HG03432 (cell line): ENCODE measurements at regions not wholly inside any gene's neighbourhood (a gene's known extent, or its start where the extent isn't known, plus 50 kb on each side); places are given as distances from the start of the nearest gene placed in this dataset.
"Not testable (repeated sequence)": the region's sequence is repeated elsewhere in the genome, so short reads cannot be mapped to it uniquely, and the experiment has no call there.

ENCODE experiments used
- ATAC-seq: cut with Tn5 transposase; IDR thresholded peaks from one replicate; pipeline ENCODE4 v1.9.1; 2021; ENCODE audit warnings: mild to moderate bottlenecking, moderate library complexity; ENCODE audit not compliant: unreplicated experiment

DNA sequence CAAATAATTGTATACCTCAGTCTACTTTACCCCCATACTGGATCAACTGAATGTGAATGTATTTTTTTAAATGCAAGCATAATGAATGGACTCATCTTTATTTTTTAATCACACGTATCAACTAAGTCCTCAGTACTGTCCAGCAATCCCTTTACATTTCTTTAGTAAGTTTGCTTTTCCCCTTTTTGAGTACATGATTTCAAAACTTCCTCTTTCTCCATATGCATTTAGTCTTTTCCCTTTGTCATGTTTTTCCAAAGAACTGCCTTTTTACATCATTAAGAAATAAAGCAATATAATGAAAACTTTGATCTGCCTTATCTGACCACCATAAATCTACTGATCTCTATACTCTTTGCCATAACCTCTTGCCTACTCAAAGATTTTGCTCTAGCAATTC, 182.5 kb upstream of the AKR1E2 start:
- ATAC-seq: no peak

DNA sequence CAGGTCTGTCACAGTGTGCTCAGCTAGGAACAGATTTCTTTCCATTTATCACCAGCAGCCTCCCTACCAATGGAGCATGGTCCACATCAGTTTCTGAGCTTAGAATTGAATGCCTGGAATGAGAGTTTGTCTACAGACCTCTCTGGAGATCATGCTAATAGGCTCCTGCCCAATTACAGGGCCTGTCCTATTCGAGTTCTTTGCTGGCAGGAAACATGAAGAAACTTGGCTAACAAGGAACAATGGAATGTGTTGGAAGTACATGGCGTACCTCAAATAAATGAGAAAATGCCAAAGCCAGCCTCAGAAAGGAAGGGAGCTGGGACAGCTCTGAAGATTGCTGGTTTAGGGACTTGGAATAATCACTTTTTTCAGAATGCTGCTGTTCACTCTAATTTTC, 186.0 kb upstream of the AKR1E2 start:
- no peak for ATAC-seq

DNA sequence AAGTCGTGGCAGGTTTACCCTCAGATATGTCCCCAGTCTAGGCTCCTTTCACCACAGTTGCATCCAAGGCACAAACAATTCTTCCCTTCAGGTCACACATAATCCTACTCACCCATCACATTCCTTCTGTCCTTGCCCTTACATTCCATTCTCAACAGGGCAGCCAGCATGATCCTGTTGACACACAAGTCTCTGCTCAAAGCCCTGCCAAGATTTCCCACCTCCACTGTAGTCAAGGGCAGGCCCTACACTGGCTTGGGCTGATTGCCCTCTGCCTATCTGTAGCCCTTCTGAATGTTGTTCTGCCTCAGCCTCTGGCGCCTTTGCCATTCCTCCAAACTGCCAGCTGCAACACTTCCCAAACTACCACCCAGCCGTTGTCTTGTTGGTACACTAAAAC, 187.9 kb upstream of the AKR1E2 start:
- ATAC-seq: no peak

DNA sequence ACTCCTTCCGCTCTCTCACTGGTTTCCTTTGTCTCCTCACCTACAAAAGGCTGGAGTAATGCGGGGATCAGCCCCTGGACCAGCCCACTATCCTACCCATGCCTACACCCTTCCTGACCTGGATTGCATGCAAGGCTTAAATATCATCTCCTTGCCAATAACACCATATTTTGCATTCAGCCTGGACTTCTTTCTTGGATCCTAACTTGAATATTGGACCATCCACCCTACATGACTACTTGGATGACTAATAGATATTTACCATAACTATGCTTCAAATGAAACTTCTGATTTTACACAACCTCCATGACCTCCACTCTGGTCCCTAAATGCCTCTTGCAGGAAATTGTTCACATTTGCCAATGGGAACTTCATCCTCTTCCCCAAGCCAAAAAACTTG, 188.3 kb upstream of the AKR1E2 start:
- no peak for ATAC-seq

DNA sequence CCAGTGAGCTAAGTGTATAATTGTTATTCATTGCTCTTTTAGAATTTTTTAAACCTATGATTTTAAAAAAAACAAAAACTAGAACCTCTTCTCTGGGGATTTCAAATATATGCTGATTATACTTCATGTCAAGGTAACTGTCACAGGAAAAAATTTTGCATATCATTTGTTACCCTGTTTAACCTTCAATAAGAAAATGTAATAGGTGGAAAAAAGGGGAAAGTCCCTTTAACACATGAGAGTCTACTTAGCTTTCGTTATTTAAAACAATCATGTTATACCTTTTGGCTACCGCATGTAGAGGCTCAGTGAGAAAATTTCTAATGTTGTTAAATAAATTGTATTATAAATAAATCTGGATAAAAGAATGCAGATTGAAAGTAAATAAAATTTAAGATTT, 190.1 kb upstream of the AKR1E2 start:
- no peak for ATAC-seq

DNA sequence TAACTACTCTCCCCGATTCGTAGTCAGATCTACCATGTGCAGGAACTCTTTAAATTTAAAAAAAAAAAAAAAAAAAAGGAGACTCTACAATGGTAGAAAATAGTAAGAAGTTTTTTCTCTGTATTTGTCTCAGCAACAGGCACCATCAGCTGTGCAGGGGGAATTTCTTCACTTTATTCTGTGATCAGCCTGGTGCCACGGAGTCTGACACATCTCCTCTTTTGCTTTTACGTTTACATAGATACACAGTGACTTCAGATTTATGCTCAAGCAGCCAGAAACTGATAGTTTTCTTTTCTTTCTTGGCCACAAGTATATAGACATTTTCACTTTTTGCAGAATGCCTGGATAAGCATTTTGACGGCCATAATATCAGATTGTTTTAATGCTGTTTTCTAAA, 190.6 kb upstream of the AKR1E2 start:
- ATAC-seq: no peak

DNA sequence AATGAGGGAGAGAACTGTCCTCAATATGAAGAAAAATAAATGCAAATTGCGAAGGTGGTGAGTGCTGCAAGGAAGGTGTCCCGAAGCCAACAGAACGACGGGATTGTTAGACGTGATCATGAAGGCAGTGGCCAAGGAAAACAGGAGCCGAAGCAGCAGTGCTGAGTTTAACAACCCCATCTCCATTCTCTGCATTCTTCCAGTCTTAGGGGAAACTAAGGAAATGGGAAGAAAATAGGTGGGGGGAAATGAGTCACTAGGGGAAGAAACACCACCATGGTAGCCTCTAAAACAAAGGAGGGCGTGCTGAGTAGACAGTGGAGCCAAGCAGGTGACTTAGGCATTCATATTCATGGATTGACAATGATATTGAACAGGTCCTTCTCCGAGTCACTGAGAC, 192.2 kb upstream of the AKR1E2 start:
- no peak for ATAC-seq

DNA sequence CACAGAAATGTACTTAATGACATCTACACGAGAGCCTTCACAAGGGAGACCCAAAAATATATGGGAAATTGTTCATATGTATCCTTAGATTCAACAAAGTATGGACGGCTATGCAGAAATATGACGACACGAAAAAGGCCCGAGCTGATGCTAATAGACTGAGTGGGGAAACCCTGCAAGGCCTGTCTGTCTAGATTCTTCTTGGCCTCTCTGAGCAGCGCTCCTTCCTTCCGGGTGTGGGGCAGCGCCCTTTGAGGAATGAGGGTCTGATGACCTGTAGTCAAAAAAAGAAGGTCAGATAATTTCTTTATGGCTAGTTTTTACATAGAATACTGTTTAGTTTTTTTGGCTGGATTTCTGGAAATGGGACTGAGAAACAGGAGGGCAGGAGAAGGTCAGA, 192.8 kb upstream of the AKR1E2 start:
- no peak for ATAC-seq

DNA sequence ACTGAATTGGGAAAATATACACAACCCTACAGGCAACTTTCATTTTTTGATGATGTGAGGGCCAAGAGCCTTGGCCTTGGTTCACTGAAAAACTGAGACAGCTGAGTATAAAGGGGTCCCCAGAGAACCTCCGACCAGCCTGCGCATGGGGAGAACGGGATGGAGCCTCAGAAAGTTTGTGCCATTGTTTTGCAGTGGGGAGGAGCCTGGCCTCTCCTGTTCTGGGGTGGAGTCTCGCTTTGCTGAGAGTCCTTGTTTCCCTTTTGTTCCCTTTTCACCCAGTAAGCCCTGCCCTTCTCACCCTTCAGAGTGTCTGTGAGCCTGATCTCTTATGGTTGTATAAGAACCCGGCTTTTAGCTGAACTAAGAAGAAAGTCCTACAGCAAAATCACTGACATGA, 193.2 kb upstream of the AKR1E2 start:
- no peak for ATAC-seq

DNA sequence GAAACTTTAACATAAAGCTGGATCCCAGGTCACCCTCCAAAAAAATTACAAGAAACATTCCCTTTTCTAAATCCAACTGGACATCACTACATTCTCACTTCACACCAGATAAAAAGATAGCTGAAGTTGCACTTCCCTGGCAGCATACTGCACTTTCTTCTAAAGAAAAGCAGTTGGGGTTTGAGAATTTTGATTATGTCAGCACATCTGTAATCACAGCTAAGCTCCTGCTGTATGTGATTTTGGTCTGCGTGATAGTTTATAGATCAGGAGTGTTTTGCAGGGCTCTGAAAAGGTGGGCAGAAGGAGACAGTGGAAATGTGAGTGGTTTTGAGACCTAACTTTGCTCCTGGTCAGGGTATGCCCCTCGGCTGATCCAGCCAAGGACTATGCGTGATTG, 199.1 kb upstream of the AKR1E2 start:
- no peak for ATAC-seq

DNA sequence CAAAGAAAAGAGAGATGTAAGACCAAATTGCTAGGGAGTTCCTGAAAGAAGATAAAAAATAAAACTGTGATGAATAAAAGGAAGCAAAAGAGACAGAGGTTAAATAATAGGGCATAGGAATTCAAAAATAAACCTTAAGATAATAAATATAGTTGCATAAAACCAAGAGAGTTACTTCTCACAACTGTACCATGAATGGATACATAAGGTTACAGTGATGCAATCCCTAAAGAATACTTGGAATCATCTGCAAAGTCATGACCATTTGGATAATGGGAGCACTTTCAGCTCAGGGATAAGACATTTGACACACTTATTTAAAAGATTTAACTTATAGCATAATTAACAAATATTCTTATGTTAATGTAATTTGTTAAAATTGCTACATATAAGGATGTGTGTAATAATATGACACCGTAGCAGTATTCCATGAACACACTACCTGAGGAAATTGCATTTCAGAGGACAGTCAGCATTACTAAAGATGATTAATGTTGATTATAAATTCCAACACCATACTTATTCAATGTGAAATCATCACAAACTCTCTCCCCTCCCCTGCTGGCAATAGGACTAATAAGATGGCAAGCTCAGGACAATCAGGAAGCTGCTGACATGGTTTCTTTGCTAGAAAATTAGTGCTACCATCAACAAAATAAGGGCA, 202.1 kb upstream of the AKR1E2 start:
- no peak for ATAC-seq

DNA sequence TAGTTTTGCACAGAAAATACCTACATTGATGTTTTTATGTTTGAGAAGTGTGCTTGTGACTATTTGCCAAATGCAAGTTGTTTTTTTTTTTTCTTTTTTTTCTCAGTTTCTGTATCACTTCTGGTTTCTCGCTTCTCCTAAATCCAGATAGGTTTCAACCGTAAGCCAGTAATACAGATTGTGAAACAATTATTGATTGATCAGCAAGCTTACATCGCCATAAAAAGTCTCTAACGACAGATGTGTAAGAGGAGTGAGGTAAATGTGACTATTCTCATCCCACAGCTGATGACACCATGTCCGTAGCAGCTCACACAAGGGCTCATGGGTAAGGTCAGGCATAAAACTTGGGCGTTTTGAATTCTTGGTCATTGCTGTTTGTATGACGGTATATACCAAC, 202.8 kb upstream of the AKR1E2 start:
- no peak for ATAC-seq

DNA sequence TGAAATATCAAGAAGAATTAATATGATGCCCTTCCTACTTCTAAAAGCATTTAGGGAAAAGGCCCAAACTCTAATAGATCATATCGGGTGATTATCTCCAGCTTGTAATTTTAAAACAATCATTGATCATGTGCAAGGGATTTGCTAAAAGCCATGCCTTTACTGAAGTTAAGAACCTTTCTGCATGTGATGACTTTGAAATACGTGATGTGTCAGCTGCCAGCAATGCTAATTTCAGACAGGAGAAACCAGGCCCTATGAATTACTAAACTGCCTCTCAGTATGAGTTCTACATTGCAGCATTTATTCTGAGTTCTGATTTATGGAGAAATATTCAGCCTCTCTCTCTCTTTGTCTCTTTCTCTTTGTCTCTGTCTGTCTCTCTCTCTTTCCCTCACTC, 203.6 kb upstream of the AKR1E2 start:
- no peak for ATAC-seq

DNA sequence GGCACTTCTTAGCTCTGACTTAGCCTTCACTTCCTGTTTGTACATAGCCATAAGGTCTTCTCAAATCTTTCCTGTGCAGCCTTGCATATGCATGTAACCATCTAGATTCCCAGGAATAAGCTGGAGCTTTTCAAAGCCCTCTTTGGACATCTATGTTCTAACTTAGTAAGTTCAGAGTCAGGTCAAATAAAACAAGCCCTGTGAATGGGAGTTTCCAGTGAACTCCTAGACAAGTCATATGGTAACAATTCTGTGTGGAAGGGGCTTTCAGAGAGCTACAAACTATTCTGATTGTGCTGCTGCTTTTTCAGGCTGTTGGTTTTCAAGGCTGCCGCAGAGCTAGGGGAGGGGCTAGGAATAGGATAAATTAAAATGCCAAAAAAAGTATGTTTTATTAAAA, 208.4 kb upstream of the AKR1E2 start:
- peak; percentile 49 for ATAC-seq

DNA sequence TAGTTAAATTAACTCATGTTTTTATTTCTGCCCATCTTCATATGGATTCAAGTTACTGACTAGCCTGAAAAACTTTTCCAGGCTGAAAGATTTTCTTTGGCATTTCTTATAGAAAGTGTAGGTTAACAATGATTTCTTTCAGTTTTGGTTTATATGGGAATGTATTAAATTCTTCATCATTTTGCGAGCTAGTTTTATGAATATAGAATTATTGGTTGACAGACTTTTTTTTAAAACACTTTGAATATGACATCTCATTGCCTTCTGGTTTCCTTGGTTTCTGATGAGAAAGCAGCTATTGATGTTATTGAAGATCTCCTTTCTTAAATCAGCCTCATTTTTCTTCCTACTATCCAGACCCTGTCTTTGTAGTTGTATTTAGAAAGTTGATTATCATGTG, 211.0 kb upstream of the AKR1E2 start:
- no peak for ATAC-seq

DNA sequence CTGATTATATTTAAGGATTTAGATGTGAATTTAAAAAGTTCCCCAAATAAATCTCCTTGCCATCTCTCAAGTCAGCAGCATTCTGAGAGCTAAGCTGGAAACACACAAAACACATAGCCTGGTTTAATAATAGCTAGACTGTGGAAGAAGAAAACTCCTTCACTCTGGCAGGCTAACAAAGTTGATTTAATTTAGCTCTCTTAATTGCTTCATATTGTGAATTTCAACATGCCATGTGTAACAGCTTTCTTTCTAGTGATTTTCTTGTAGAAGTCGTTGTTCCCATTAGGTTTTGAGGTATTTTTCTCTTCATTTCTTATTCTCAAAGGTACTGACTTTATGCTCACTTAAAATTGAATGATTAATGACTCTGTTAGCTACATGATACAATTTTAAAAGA, 216.8 kb upstream of the AKR1E2 start:
- ATAC-seq: no peak

DNA sequence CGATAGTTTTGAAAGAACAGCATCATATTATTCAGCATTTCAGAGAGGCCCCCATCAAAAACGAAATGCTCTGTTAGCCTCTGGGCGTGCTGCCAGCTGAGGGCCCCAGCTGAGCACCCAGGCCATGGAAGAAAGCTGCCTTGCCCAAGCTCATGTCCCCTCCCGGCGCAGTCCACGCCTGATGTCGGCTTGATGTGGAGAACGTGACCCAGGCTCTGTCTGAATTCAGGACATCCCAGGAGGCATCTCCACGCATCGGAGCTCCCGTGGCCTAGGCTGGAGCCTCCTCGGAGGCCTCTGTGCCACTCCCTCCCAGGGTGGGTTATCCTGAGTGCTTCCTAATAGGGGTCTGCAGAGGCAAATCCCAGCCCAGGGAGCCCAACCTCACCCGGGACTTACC, 218.3 kb upstream of the AKR1E2 start:
- no peak for ATAC-seq

DNA sequence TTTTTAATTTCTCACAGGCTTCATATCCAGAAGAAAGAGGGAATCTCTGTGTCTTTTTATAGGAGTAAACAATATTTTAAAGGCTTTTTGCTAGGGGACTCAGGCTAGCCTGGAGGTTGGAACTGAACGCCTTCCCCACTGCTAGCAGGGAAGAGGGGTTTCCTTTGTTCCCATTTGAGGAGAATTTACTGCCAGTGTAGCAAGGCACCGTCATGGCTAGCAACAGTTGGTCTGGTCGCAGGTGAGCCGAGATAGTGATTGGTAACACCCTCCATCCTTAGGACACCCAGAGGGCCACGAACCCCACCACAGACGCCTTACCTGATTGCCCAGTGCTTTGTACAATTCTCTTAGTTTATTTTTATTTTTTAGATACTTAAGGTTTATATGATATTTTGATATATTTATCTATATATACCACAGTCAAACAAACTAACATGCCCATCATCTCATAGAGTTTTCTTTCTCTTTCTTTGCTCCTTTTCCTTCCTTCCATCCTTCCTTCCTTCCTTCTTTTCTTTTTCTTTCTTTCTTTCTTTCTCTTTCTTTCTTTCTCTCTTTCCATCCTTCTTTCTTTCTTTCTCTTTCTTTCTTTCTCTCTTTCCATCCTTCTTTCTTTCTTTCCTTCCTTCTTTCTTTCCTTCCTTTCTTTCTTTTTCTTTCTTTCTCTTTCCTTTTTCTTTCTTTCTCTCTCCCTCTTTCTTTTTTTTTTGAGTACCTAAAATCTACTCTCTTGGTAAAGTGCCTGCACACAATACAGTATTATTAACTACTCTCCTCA, 219.0 kb upstream of the AKR1E2 start:
- no peak for ATAC-seq

DNA sequence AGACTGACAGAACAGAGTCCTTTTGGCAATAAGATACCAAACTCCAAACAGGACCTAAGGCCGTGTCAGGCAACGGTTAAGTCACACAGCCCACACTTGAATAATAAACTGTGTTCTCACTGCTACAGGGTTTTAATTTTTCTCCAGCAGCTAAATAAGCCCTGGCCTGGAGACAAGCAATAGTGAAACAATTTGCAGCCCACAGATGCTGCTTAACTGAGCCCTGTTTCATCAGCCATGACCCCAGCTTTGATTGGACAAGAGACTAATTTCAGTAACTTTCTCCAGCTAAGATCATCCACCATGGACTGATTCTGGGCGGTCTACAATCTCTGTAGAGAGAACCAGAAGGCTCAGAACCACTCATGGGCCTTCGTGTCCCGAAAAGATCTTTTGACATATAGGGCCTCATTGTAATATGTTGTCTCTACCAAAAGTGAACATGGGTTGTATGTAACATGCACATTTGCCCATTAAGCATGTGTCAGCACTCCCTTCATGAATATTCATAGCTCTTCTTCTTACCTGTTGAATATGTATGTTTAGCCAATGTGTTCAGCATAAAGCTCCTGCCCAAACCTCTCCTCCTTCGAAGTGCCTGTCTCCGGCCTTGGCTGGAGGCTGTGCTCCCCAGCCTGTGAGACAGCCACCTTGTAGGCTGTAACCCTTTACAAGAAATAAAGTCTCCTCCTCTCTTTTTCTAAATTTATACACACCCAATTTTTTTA, 223.1 kb upstream of the AKR1E2 start:
- ATAC-seq: no peak

DNA sequence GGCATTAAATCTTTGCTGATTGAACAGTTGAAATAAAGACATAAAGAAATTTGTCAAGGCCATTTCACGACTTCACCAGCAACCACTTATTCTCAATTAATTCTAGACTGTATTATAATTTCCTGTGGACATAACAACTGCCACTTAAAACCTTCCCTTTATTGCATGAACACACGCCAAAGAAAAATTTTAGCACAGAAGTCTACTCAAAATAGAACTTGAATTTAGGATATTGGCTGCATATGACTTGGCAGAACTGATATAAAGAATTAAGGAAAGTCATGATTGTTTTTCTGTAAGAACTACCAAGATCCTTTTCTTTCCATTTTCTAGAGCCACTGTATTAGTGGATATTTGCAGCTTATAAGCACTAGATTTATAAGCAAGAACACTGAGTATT, 226.5 kb upstream of the AKR1E2 start:
- no peak for ATAC-seq

DNA sequence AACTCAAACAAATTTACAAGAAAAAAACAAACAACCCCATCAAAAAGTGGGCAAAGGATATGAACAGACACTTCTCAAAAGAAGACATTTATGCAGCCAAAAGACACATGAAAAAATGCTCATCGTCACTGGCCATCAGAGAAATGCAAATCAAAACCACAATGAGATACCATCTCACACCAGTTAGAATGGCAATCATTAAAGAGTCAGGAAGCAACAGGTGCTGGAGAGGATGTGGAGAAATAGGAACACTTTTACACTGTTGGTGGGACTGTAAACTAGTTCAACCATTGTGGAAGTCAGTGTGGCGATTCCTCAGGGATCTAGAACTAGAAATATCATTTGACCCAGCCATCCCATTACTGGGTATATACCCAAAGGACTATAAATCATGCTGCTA, 228.1 kb upstream of the AKR1E2 start:
- ATAC-seq: not testable (repeated sequence)

DNA sequence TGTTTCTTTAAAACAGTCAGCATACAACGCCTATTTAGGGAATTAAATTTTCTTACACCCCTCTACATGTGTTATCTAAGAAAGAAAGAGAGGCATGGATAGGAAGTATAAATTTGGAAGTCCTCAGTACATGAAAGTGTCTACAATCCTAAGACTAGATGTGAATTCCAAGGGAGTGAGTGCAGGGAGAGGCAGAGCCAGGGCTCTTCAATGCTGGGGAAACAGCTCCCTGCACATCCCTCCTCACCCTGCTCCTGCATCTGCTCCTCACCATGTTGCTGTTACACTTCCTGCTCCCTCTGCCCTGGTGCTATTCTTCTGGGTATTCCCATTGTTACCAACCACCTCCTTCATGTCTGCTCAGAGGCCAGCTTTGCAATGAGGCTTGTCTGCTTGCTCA, 229.1 kb upstream of the AKR1E2 start:
- no peak for ATAC-seq
